HCT116 (cell line): ENCODE measurements at regions not wholly inside any gene's neighbourhood (a gene's known extent, or its start where the extent isn't known, plus 50 kb on each side); places are given as distances from the start of the nearest gene placed in this dataset.

Source experiments
- ELF1 ChIP-seq: IDR thresholded peaks from 2 replicates; pipeline ENCODE4 v1.6.1; 2012; ENCODE audit warnings: low read depth, borderline replicate concordance
- JUND ChIP-seq: IDR thresholded peaks from 2 replicates; pipeline ENCODE4 v1.6.1; 2012
- MAX ChIP-seq: IDR thresholded peaks from 2 replicates; pipeline ENCODE4 v1.6.1; 2012
- POLR2A ChIP-seq: IDR thresholded peaks from 2 replicates; pipeline ENCODE4 v1.7.0; 2011; ENCODE audit warnings: borderline replicate concordance; ENCODE audit not compliant: insufficient read depth, insufficient read length; ENCODE audit errors: extremely low read depth
- POLR2AphosphoS5 ChIP-seq: IDR thresholded peaks from 2 replicates; pipeline ENCODE4 v1.6.1; 2011; ENCODE audit warnings: mild to moderate bottlenecking, low read depth, low read length, moderate library complexity
- RAD21 ChIP-seq: IDR thresholded peaks from 2 replicates; pipeline ENCODE4 v1.6.1; 2012; ENCODE audit warnings: low read depth, mild to moderate bottlenecking
- REST ChIP-seq: IDR thresholded peaks from 2 replicates; pipeline ENCODE4 v1.6.1; 2012; ENCODE audit warnings: low read depth
- SP1 ChIP-seq: IDR thresholded peaks from 2 replicates; pipeline ENCODE4 v1.6.1; 2012; ENCODE audit warnings: low read depth
- YY1 ChIP-seq: IDR thresholded peaks from 2 replicates; pipeline ENCODE4 v1.6.1; 2011; ENCODE audit warnings: low read length, low read depth, moderate library complexity, mild to moderate bottlenecking; ENCODE audit not compliant: insufficient replicate concordance; ENCODE audit errors: extremely low read depth
- TF ChIP-seq, protein P1 (sequence below), 3 experiments: fragments of 200-600 bp in 1 of 3; sonication (generic) in 1 of 3; IDR thresholded peaks in 2 of 3; conservative IDR thresholded peaks in 1 of 3; 2 replicates each; pipeline ENCODE4 v1.5.1; 2012 to 2017; ENCODE audit warnings: low read depth in 2 of 3, low read length in 2 of 3, antibody characterized with exemption in 1 of 3, borderline replicate concordance in 1 of 3, control low read depth in 1 of 3, mild to moderate bottlenecking in 1 of 3, mixed read lengths in 1 of 3, mixed run types in 1 of 3, moderate library complexity in 1 of 3; ENCODE audit not compliant: insufficient read depth in 1 of 3

DNA sequence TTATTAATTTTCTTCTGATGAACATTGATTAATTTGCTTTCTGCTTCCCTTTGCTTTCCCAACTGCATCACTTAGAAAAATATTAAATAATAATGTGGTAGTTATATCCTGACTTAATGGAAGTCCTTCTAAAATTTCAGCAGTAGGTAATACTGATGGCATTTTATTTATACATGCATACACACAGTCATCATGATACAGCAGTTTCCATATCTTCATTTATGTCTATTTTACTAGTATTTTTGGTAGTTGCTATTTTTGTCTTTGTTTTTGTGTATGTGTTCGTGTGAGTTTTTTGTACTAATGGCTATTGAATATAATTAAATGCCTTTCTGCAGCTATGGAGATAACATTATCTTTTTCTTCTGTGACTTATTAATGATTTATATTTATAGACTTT is 484.7 kb upstream of the CNTN5 start:
- TF ChIP-seq POLR2AphosphoS5 (no peak), JUND (no peak), POLR2A (no peak), ELF1 (no peak), MAX (no peak), REST (no peak), YY1 (no peak), RAD21 (no peak), SP1 (no peak)
- TF ChIP-seq, protein P1, sequence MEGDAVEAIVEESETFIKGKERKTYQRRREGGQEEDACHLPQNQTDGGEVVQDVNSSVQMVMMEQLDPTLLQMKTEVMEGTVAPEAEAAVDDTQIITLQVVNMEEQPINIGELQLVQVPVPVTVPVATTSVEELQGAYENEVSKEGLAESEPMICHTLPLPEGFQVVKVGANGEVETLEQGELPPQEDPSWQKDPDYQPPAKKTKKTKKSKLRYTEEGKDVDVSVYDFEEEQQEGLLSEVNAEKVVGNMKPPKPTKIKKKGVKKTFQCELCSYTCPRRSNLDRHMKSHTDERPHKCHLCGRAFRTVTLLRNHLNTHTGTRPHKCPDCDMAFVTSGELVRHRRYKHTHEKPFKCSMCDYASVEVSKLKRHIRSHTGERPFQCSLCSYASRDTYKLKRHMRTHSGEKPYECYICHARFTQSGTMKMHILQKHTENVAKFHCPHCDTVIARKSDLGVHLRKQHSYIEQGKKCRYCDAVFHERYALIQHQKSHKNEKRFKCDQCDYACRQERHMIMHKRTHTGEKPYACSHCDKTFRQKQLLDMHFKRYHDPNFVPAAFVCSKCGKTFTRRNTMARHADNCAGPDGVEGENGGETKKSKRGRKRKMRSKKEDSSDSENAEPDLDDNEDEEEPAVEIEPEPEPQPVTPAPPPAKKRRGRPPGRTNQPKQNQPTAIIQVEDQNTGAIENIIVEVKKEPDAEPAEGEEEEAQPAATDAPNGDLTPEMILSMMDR (IDR thresholded peaks at IDR 0.05 in 2 of 3, conservative IDR thresholded peaks at IDR 0.05 in 1 of 3; ENCODE audit: borderline replicate concordance in 1 of 3, insufficient read depth in 1 of 3, low read depth in 2 of 3, low read length in 2 of 3), result no peak
